ENCODE measurements at regions not wholly inside any gene's neighbourhood (a gene's known extent, or its start where the extent isn't known, plus 50 kb on each side); places are given as distances from the start of the nearest gene placed in this dataset.
"Not testable (repeated sequence)": the region's sequence is repeated elsewhere in the genome, so short reads cannot be mapped to it uniquely, and the experiment has no call there.

GRCh38 chr4:165569031-165569430 lies 190.2 kb downstream of the CPE start:
- ChIA-PET POLR2A (no interaction called here), CTCF (no interaction called here)
- DNase-seq (ENCODE audit: low spot score) (no peak), ATAC-seq (no peak)
- TF ChIP-seq ZNF263 (CRISPR knock-in tag; IDR thresholded peaks at IDR 0.05; ENCODE audit: low read depth) = no peak
- no peak for TF ChIP-seq ZNF396 (CRISPR knock-in tag; IDR thresholded peaks at IDR 0.05; ENCODE audit: borderline replicate concordance)
- TF ChIP-seq EMX1 (CRISPR knock-in tag; IDR thresholded peaks at IDR 0.05) = no peak
- TF ChIP-seq SP1 (CRISPR knock-in tag; conservative IDR thresholded peaks at IDR 0.05) = no peak
- no peak for TF ChIP-seq TEAD1 (CRISPR knock-in tag; IDR thresholded peaks at IDR 0.05)
- H3K27me3 Mint-ChIP-seq (ENCODE audit: low read depth) = no peaks in the 10 kb centered on the region
- no peaks in the 10 kb centered on the region for H3K36me3 Mint-ChIP-seq
- no peak overlapping the region for H3K4me3 Mint-ChIP-seq
- no peak overlapping the region for H3K27ac Mint-ChIP-seq
- H3K4me1 Mint-ChIP-seq = no peaks in the 10 kb centered on the region
- H3K9me3 Mint-ChIP-seq = no peaks in the 10 kb centered on the region

- POLR2A ChIA-PET, H3K4me1 Mint-ChIP-seq, ATAC-seq: not testable (repeated sequence)
These were observed 192.7 kb downstream of the CPE start for GRCh38 chr4:165571476-165571875.

GRCh38 chr4:165580351-165580905 lies 201.6 kb downstream of the CPE start:
- no peak for ATAC-seq

More at GRCh38 chr4:165571476-165571875, 192.7 kb downstream of the CPE start:
- H3K4me3 Mint-ChIP-seq; H3K36me3 Mint-ChIP-seq; DNase-seq (ENCODE audit: low spot score); H3K27me3 Mint-ChIP-seq (ENCODE audit: low read depth); CTCF ChIA-PET; H3K27ac Mint-ChIP-seq; H3K9me3 Mint-ChIP-seq: not testable (repeated sequence)

More at GRCh38 chr4:165580351-165580905, 201.6 kb downstream of the CPE start:
- H3K4me3 Mint-ChIP-seq = no peak overlapping the region
- no peak for DNase-seq (ENCODE audit: low spot score)
- TF ChIP-seq NR1H2 (CRISPR knock-in tag; IDR thresholded peaks at IDR 0.05) = no peak
- no peak for TF ChIP-seq ZNF532 (CRISPR knock-in tag; IDR thresholded peaks at IDR 0.05; ENCODE audit: borderline replicate concordance)
- no peak for TF ChIP-seq MAX (CRISPR knock-in tag; IDR thresholded peaks at IDR 0.05)
- TF ChIP-seq TP53 (CRISPR knock-in tag; IDR thresholded peaks at IDR 0.05) = no peak
- TF ChIP-seq ZNF425 (CRISPR knock-in tag; conservative IDR thresholded peaks at IDR 0.05) = no peak
- TF ChIP-seq ATF3 (CRISPR knock-in tag; conservative IDR thresholded peaks at IDR 0.05) = no peak
- TF ChIP-seq ZBTB21 (CRISPR knock-in tag; IDR thresholded peaks at IDR 0.05; ENCODE audit: borderline replicate concordance) = no peak
- no peak for TF ChIP-seq MYBL2 (CRISPR knock-in tag; IDR thresholded peaks at IDR 0.05)
- no peaks in the 10 kb centered on the region for H3K27me3 Mint-ChIP-seq (ENCODE audit: low read depth)
- CTCF ChIA-PET = no interaction called here
- no peaks in the 10 kb centered on the region for H3K36me3 Mint-ChIP-seq
- POLR2A ChIA-PET = no interaction called here
- H3K4me1 Mint-ChIP-seq = no peaks in the 10 kb centered on the region
- H3K27ac Mint-ChIP-seq = no peak overlapping the region
- no peaks in the 10 kb centered on the region; the same call in 1 of the 2 replicates for H3K9me3 Mint-ChIP-seq

All from WTC11 (cell line).